GM19240 (cell line): ENCODE measurements at regions not wholly inside any gene's neighbourhood (a gene's known extent, or its start where the extent isn't known, plus 50 kb on each side); places are given as distances from the start of the nearest gene placed in this dataset.
"Not testable (repeated sequence)": the region's sequence is repeated elsewhere in the genome, so short reads cannot be mapped to it uniquely, and the experiment has no call there.

Experiments
- DNase-seq: peaks from one replicate; pipeline ENCODE4 v3.0.0; 2011; ENCODE audit warnings: low spot score; ENCODE audit not compliant: insufficient read length

DNA sequence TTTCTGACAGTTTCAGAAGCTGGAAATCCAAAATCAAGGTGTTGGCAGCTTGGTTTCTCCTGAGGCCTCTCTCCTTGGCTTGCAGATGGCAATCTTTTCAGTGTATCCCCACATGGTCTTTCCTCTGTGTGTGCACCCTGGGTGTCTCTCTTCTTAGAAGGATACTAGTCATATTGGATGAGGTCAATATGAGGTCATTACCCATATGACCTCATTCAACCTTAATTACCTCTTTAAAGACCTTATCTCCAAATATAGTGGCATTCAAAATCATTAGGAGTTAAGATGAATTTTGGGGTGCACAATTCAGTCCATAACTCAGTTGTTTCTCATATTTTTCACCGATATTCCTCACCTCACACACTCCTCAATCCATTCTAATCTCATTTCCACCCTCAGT lies 92.4 kb upstream of the TGM3 start:
- no peak for DNase-seq

DNA sequence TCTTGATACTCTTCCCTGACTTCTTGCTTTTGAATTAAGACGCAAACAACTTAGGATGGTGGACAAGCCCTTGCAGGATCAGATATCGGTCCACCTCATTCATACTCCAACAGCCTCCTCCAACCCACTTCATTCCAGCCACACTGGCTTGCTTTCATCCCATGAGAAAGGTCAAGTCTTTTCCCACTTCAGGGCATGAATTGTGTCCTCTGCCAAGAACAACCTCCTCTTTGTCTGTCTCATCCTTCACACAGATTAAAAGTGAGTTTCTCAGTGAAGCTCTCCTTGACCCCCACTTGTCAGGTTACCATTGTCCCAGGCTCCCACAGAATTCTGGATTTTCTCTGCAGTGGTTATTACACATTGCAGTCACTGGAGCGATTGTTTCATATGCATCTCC lies 91.8 kb upstream of the TGM3 start:
- DNase-seq, result no peak

DNA sequence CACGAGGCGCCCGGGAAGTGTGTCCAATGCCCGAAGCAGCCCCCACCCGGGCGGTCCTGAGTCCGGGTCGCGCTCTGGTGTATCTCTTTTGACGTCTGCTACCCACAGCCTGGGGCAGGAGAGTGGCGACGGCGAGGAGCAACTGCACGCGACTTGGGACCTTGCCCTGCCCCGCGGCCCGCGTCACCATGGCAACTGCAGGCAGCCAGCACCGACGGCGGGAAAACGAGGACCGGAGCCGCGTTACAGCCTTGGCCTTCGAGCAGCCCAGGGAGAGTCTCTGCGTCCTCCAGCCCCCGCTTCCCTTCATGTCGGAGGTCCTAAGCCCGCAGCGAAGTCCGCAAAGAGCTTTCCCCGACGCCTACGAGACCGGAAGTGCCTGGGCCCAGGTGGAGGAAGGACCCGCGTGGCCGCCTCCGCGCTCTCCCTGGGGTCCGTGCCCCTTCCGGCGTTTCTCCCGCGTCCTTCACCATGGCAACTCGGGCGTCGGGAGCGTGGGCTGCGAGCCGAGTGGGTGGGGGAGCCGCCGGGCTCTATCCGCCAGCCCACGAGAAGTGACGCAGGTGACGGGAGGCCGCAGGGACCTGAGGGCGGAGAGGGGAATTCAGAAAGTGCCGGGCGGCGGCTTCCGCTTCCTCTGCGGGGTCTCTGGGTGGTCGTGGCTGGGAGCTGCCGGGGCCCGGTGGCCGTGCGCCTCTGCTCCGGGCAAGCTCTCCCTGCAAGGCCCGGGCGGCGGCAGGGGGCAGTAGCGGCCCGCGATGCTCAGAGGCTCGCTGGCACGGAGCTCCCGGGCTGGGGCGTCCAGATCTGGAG lies 88.6 kb upstream of the TGM3 start:
- DNase-seq, result peak; percentile 61

DNA sequence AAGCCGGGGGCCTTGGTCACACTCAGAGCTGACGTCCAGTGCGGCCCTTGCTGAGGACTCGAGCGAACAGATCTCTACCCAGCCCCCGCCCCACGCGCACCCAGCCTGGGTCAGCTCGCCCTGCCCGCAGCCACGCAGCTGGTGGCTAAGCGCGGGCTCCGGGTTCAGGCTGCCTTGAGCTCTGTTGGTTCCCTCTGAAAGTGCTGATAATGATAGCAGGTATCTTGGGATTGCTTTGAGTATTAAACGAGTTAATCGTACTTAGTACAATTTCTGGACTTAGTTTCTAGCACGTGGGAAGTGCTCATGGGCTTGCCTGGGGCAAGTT lies 88.1 kb upstream of the TGM3 start:
- no peak for DNase-seq

DNA sequence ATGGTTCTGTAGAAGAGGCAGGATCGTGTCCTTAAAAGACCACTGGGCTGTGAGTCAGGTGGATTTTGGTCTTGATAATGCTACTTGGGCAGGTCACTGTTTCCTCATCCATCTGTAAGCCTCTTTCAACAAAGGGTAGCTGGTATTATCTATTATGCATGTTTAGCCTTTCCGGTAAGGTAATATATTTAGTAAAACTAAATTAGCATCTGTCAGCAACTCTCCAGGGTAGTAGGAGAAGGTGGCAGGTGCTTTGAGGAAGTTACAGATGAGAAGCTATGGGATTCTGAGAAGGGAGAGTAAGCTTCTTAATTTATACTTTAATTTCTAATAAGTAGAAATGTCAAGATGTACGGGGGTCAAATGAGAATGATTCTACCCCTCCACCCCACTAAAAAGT lies 86.9 kb upstream of the TGM3 start:
- no peak for DNase-seq

DNA sequence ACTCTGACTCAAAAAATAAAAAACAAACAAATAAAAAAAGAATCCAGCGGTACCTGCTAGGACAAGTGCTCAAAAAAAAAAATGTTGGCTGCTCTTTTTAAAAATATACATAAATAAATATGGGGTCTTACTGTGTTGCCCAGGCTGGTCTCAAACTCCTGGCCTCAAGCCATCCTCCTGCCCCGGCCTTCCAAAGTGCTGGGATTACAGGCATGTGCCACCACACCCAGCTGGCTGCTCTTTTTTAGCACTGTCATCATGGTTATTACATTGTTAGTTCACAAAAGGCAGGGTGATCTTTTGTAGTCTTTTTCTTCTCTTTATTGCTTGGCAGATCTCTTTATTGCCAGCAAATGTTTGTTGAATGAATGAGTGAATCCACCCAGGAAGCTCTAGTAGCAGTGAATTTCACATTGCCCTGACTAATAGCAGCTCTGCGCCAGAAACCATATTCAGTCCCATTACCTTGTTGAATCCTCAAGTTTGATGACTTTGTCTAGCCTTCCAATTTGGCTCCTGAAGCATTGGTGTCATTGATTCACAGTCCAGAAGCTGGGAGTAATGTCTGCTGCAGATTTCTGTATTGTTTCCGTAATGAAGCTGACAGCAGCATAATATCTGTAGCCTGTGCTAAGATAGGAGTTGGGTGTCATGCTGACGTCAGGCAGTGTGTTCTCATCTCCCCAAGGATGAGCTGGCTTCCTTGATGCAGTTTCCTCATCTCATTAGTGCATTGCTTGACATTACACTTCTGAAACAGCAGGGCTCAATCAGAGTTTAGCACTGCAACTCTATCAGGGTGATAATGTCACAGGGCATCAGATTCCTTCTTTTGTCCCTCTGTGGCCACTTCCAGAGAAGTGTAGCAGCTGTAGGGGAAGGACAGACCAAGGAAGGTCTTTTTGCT lies 84.9 kb upstream of the TGM3 start:
- no peak for DNase-seq

DNA sequence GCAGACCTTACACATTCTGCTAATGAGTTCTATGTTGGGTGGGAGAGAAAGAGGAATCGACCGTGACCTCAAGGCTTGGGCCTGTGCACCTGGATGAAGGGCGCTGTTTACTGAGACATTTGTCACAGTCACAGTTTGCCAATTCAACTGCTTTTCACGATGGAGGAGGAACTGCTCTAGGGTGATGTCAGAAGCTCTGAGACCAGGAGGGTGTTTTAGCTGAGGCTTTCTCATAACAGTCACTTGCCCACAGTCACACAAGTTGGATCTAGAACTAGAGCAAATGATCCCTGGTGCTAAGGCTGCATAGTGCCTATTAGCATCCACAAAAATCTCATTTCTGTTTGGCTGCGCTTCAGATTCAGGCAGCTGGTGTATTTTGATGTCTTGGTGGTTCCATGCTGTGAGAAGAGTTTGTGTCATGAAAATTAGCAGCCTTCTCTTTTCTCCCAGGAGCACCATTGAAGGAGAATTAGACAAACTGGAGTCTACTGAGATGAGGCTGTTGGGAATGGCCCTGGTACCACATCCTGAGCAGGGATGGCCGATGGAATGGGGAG lies 83.3 kb upstream of the TGM3 start:
- no peak for DNase-seq

DNA sequence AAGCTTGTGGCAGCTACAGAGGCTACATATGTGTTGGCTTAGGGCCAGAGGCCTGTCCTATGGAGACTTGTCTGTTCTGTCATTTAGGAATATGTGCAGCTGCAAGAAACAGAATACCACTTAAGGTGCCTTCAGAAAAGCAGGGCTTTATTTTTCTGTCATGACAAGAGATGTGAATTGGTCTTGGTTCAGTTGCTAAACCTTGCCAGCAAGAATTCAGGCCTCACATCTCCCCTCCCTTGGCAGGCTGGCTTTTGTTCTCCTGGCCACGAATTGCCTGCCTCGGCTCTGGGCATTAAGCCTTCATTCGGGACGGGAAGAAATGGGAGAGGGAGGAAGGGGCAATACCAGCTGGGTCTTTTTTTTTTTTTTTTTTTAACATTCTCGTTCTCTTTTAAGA lies 82.4 kb upstream of the TGM3 start:
- no peak for DNase-seq

DNA sequence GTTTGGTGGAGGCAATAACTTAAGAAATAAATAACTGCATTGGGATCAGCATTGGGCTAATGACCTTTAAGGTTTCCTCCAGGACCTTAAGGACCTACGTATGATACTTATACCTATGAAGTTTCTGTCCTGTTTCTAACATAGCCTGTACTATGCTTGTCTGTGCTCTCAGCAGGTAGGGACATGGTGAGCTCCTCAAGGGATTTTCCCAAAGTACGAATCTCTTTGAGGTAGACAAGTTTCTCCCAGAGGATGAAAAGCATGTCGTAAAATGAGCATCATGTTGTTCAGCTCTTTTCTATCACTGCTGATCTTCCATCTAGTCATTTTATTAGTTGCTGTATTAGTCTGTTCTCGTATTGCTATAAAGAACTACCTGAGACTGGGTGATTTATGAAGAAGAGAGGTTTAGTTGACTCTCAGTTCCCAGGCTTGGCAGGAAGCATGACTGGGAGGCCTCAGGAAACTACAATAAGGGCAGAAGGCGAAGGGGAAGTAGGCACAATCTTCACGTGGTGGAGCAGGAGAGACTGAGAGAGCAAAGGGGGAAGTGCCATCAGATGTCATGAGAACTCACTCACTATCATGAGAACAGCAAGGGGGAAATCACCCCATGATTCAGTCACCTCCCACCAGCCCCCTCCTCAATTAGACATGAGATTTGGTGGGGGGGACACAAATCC lies 77.8 kb upstream of the TGM3 start:
- no peak for DNase-seq

DNA sequence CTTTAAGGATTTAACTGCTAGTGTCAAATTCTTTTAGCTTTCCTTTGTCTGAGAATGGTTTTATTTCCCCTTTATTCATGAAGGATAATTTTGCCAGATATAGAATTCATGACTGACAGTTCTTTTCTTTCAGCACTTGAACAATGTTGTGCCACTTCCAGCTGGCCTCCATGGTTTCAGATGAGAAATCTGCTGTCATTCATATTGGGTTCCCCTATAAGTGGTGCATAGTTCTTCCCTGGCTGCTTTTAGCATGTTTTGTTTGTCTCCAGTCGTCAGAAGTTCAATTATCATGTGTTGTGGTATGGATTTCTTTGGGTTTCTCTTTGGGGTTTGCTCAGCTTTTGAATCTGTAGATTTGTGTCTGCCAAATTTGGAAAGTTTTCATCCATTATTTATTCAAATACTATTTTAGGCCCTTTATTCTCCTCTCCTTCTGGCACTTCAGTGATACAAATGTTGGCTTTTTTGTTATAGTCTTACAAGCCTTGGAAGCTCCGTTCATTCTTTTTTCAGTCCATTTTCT lies 76.3 kb upstream of the TGM3 start:
- DNase-seq, result no peak

DNA sequence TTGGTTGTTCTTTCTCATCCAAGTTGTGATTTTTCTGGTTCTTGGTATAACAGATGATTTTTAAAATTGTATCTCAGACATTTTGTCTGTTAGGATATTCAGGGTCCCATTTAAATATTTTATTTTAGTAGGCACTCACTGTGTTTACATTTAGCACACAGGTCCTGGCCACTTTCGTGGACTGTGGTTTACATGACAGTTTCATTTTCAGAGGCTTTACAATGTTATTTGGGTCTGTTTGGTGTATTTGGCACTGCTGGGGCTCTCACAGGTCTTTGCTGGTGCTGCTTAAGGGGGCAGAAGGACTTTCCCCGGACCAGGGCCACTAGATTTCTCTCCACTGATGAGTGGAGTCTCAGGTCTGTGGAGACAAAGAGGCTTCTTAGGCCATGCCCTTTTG lies 75.5 kb upstream of the TGM3 start:
- no peak for DNase-seq

DNA sequence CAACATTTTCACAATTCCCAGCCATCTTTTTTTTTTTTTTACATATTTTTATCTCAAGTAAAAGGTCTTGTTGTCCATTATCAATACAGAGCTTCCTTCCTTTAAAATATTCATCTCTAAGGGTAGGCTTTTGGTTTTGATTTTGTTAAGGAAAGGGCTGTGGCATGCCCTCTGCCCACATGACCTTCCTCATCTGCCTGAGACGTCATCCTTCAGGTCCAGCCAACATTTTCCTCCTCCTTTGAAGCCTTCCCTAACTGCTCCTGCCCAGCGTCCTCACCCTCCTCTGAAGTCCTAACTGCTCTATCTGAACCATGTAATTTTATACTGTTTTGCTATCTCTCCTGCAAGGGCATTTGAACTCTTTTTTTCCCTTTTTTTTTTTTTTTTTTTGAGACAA lies 73.9 kb upstream of the TGM3 start:
- DNase-seq, result no peak

DNA sequence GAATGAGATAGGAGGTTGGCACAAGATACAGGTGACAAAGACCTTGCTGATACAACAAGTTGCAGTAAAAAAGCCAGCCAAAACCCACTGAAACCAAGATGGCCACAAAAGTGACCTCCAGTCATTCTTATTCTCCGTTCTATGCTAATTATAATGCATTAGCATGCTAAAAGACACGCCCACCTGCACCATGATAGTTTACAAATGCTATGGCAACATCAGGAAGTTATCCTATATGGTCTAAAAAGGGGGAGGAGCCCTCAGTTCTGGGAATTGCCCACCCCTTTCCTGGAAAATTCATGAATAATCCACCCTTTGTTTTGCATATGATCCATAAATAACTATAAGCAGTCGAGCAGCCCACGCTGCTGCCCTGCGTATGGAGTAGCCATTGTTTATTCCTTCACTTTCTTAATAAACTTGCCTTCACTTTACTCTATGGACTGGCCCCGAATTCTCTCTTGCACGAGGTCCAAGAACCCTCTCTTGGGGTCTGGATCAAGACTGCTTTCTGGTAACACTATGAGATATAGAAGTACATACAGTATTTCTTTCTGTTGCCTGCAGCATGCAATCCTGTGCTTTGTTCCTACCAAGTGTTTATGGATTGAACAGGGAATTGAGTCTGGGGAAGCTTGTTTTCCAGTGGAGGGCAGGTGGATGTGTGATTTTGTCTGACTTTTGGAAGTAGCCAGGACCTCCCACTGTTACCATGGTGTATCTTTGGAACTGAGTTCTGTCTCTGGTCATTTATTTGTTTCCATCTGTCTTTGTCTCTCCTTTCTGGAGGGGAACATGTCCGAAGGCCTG lies 72.0 kb upstream of the TGM3 start:
- no peak for DNase-seq

DNA sequence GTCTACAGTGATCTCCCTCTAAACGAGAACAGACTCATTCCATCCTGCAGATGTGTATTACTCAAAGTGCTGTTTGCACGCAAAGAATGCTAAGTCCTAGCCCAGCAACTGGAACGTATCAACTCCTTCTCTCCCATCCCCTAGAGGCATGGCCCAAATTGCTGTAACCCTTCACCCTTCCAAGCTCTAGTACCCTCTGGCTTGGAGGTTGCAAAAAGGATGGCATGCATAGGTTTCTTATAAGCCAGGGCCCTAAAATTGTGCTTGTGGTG lies 71.5 kb upstream of the TGM3 start:
- DNase-seq, result no peak

DNA sequence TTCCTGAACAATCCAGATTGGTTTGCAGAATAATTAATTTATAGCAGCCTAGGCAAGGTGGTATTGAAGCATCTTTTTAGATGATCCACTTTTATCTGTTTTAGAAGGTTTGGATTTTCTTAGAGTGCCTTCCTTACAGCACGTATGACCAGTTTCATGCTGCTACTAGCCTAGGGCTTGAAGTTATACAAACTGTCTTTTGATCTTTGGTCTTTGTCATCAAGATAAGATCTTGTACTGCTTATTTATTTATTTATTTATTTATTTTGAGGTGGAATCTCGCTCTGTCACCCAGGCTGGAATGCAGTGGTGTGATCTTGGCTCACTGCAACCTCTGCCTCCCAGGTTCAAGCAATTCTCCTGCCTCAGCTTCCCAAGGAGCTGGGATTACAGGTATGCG lies 68.5 kb upstream of the TGM3 start:
- not testable (repeated sequence) for DNase-seq

DNA sequence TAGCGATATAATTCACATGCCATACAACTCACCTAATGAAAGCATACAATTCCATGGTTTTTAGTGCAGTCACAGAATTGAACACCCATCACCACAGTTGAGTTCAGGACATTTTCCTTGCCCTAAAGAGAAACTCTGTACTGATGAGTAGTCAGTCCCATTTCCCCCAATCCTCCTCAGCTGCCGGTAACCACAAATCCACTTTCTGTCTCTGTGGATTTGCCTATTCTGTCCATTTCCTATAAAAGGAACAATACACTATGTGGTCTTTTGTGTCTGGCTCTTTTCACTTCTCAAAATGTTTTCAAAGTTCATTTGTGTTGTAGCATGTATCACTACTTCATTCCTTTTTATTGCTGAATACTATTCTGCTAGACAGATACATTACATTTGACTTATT lies 67.9 kb upstream of the TGM3 start:
- no peak for DNase-seq

DNA sequence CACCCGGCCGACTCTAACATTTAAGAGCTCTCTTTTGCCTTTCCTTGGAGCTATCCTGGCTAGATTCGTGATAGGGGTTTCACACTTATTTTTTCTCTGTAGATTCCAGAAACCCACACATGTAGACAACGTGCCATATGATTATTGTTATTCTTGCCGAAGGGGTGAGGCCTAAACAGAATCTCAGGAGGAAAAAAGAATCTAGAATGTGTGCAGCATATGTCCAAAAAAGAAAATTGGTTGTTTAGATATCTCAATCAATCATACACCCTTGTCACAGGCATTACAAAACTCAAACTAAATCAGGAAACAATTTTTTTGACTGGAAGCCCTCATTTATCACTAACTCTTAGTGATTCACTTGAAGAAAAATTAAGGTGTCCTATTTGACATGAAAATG lies 66.9 kb upstream of the TGM3 start:
- DNase-seq, result no peak

DNA sequence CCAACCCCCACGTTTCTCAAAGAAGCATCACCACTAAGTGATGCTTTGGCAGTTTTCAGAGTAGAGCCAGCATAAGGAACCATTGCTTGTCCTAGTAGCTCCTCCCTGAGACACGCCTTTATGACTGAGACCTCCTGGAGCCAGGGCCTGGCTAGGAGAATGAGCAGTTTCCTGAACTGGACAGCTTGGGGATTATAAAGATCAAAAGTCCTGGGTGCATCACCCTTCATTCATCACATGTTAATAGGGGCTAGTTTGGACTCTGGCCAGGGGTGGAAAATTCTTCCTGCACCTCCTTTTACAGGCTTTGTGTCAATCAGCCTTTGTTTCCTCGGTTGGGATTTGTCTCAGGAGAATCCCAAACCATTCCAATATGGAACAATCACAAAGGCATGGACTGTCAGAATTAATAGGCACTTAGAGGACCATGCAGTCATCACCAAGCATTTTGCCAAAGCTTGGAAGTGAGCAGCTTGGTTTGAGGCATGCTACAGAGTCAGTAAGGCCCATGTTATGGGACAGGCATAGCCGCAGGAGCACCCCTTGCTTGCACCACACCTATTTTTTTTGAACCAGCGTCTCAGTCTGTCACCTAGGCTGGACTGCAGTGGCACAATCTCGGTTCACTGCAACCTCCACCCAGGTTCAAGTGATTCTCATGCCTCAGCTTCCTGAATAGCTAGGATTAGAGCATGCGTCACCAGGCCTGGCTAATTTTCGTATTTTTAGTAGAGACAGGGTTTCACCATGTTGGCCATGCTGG lies 64.9 kb upstream of the TGM3 start:
- no peak for DNase-seq

DNA sequence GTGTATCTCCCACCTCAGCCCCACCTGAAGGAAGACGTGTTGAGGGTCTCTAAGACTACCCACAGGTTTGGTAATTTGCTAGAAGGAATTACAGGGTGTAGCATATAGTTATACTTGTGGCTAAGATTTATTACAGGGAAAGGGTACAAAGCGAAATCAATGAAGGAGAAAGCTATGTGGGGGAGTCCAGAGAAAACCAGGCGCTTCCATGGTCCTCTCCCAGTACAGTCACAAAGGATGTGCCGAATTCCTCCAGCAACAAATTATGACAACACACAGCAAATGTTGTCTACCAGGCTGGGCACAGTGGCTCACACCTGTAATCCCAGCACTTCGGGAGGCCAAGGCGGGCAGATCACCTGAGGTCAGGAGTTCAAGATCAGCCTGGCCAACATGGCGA lies 64.1 kb upstream of the TGM3 start:
- no peak for DNase-seq

DNA sequence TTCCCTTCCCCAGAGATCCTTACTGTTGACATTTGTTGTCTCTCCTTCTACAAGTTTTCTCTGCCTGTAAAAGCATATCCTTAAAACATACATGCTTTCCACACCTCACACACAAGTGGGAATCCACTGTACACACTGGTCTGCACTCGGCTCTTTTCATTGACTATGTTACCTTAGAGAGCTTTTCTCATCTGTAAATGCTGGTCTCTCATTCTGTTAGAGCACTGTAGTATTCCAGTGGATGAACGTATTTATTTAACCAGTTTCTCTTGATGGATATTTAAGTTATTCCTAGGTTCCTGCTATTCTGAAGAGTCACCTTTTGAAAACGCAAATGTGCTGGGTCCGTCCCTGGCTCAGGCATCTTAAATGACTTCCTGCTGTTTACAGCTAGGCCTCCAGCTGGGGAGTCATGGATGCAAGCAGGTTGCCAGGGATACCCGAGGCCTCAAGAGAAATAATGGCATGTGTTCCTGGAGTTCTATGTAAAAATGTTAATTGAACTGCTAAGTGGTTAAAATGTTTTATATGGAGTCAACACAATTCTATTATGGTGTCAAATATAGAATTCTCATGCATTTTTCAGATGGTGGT lies 61.1 kb upstream of the TGM3 start:
- DNase-seq, result no peak
